ENCODE measurements at regions not wholly inside any gene's neighbourhood (a gene's known extent, or its start where the extent isn't known, plus 50 kb on each side); places are given as distances from the start of the nearest gene placed in this dataset.

DNA sequence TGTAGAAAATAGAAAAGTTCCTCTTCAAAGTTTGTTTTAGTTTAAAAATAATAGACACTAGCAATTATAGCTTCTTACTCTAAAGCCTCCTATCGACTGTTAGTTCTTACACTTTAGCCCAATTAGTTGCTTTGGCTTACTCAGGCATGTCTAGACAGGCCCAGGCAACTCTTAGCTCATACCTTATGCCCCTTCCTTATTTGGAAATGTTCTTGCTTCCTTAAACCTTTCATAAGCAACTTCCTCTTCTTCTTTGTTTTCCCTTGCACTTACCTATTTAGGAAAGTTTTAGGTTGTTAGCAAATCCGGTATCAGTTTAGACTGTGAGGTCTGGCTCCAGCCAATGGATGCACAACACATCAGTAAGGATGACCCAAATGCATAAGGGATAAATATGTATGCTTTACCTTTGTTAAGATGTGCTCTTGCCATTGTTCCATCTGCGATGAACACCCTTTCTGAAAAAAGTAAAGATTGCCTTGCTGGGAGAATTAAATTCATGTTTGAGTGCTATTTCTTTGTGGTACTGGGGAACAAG, 1277.5 kb upstream of the CNTN5 start:
- in situ Hi-C loops (cut with MboI; ENCODE audit: low sequenced_read_pairs in 4 of 4): no loop called here
- DNase-seq: no peak
- TF ChIP-seq POLR2A (IDR thresholded peaks at IDR 0.05): no peak
- TF ChIP-seq, protein P1, sequence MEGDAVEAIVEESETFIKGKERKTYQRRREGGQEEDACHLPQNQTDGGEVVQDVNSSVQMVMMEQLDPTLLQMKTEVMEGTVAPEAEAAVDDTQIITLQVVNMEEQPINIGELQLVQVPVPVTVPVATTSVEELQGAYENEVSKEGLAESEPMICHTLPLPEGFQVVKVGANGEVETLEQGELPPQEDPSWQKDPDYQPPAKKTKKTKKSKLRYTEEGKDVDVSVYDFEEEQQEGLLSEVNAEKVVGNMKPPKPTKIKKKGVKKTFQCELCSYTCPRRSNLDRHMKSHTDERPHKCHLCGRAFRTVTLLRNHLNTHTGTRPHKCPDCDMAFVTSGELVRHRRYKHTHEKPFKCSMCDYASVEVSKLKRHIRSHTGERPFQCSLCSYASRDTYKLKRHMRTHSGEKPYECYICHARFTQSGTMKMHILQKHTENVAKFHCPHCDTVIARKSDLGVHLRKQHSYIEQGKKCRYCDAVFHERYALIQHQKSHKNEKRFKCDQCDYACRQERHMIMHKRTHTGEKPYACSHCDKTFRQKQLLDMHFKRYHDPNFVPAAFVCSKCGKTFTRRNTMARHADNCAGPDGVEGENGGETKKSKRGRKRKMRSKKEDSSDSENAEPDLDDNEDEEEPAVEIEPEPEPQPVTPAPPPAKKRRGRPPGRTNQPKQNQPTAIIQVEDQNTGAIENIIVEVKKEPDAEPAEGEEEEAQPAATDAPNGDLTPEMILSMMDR (IDR thresholded peaks at IDR 0.05 in 4 of 5, conservative IDR thresholded peaks at IDR 0.05 in 1 of 5): no peak
- Histone ChIP-seq H3K4me3 (no peak overlapping the region), H3K4me1 (peaks cover 0 to 4% of the 10 kb centered on the region in 2 donors), H3K27me3 (no peaks in the 10 kb centered on the region), H3K9me3 (no peaks in the 10 kb centered on the region), H3K36me3 (no peaks in the 10 kb centered on the region), H3K27ac (no peak overlapping the region)
- ATAC-seq: no peak
- intact Hi-C loops (cut with DNase I; ENCODE audit: low total_unique reads): no loop called here

DNA sequence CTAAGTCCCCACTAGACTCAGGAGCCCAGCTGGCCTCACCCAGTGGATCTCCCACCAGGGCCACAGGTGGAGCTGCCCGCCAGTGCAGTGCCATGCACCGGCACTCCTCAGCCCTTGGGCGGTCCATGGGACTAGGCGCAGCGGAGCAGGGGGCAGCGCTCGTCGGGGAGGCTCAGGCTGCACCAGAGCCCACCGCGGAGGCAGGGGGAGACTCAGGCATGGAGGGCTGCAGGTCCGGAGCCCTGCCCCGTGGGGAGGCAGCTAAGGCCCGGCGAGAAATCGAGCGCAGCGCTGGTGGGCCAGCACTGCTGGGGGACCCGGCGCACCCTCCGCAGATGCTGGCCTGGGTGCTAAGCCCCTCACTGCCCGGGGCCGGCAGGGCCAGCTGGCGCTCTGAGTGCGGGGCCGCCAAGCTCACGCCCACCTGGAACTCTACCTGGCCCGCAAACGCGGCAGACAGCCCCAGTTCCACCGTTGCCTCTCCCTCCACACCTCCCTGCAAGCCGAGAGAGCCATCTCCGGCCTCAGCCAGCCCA, 1275.2 kb upstream of the CNTN5 start:
- no peak for DNase-seq
- in situ Hi-C loops (cut with MboI; ENCODE audit: low sequenced_read_pairs in 4 of 4): no loop called here
- Histone ChIP-seq H3K36me3 (no peaks in the 10 kb centered on the region), H3K27me3 (no peaks in the 10 kb centered on the region), H3K27ac (no peak overlapping the region), H3K4me1 (peaks cover 0 to 1% of the 10 kb centered on the region in 2 donors), H3K9me3 (no peaks in the 10 kb centered on the region), H3K4me3 (no peak overlapping the region)
- intact Hi-C loops (cut with DNase I; ENCODE audit: low total_unique reads): no loop called here
- no peak for TF ChIP-seq POLR2A (IDR thresholded peaks at IDR 0.05)
- TF ChIP-seq, protein P1 (IDR thresholded peaks at IDR 0.05 in 4 of 5, conservative IDR thresholded peaks at IDR 0.05 in 1 of 5): no peak
- no peak for ATAC-seq

DNA sequence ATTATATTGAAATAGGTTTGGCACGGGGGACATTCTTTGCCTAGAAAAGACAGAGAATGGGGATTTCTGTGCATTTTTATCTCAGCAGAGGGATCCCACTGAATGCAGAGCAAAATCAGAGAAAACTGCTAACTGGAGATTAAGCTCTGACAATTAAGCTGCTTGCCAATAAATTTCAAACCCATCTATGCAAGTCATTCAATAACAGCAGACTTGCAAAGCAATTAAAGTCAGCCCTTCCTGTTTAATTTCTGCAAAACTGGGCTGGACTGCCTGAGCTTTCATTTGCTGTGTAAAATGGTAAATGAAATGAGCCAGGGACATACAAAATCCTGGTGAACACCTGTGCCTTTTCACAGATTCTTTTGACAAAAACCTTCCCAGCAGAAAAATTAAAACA, 1273.9 kb upstream of the CNTN5 start:
- Histone ChIP-seq H3K9me3 (no peaks in the 10 kb centered on the region), H3K27me3 (no peaks in the 10 kb centered on the region), H3K4me1 (no peaks in the 10 kb centered on the region), H3K4me3 (no peak overlapping the region), H3K36me3 (no peaks in the 10 kb centered on the region), H3K27ac (no peak overlapping the region)
- ATAC-seq: no peak
- no peak for TF ChIP-seq POLR2A (IDR thresholded peaks at IDR 0.05)
- TF ChIP-seq, protein P1 (IDR thresholded peaks at IDR 0.05 in 4 of 5, conservative IDR thresholded peaks at IDR 0.05 in 1 of 5): no peak
- intact Hi-C loops (cut with DNase I; ENCODE audit: low total_unique reads): no loop called here
- DNase-seq: no peak
- in situ Hi-C loops (cut with MboI; ENCODE audit: low sequenced_read_pairs in 4 of 4): no loop called here

DNA sequence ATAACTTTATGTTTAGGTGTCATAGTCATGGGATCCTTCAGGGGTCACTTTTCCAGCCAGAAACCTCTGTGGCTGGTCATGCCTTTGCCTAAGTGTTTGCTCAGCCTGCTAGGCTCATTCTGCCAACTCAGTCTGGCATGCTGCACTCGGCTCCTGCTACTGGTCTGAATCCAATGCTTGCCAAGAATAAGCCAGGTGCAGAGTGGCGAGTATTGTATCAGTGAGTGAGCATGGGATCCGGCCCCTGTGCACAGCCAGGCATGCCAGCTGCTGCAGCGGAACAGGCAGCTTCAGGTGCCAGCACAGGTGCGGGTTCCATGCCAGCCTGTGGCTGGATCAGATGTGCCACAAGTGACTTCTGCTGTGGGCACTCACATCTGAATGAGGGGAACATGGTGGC, 1269.3 kb upstream of the CNTN5 start:
- no peaks in the 10 kb centered on the region for H3K4me1 ChIP-seq
- H3K4me3 ChIP-seq: no peak overlapping the region
- H3K36me3 ChIP-seq: no peaks in the 10 kb centered on the region
- no peak overlapping the region for H3K27ac ChIP-seq
- in situ Hi-C loops (cut with MboI; ENCODE audit: low sequenced_read_pairs in 4 of 4): no loop called here
- no peak for DNase-seq
- H3K27me3 ChIP-seq: no peaks in the 10 kb centered on the region
- intact Hi-C loops (cut with DNase I; ENCODE audit: low total_unique reads): no loop called here
- H3K9me3 ChIP-seq: no peaks in the 10 kb centered on the region
- no peak for TF ChIP-seq POLR2A (IDR thresholded peaks at IDR 0.05)
- TF ChIP-seq, protein P1 (IDR thresholded peaks at IDR 0.05 in 4 of 5, conservative IDR thresholded peaks at IDR 0.05 in 1 of 5): no peak
- no peak for ATAC-seq

DNA sequence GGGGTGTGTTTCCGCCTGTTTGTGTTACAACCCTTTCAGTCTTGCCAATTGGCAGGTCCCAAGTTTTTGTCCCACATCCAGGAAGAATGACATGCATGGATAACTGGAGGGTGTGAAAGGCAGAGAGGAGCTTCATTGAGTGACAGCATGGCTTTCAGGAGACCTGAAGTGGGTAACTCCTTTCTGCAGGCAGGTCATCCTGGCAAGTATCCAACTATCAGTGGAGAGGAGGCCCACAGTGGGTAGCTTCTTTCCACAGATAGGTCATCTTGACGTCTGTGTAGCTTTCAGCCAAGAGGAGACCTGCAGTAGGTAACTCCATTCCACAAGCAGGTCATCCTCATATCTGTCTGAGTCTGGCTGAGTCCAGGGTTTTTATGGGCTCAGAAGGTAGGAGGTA, 1268.8 kb upstream of the CNTN5 start:
- Histone ChIP-seq H3K27ac (no peak overlapping the region), H3K36me3 (no peaks in the 10 kb centered on the region), H3K27me3 (no peaks in the 10 kb centered on the region), H3K4me3 (no peak overlapping the region), H3K9me3 (no peaks in the 10 kb centered on the region), H3K4me1 (no peaks in the 10 kb centered on the region)
- in situ Hi-C loops (cut with MboI; ENCODE audit: low sequenced_read_pairs in 4 of 4): no loop called here
- DNase-seq (no peak), ATAC-seq (no peak)
- intact Hi-C loops (cut with DNase I; ENCODE audit: low total_unique reads): no loop called here
- TF ChIP-seq POLR2A (IDR thresholded peaks at IDR 0.05): no peak
- TF ChIP-seq, protein P1 (IDR thresholded peaks at IDR 0.05 in 4 of 5, conservative IDR thresholded peaks at IDR 0.05 in 1 of 5): no peak

Measured in gastrocnemius medialis (tissue), 4 donors.